ENCODE measurements at regions not wholly inside any gene's neighbourhood (a gene's known extent, or its start where the extent isn't known, plus 50 kb on each side); places are given as distances from the start of the nearest gene placed in this dataset.

DNA sequence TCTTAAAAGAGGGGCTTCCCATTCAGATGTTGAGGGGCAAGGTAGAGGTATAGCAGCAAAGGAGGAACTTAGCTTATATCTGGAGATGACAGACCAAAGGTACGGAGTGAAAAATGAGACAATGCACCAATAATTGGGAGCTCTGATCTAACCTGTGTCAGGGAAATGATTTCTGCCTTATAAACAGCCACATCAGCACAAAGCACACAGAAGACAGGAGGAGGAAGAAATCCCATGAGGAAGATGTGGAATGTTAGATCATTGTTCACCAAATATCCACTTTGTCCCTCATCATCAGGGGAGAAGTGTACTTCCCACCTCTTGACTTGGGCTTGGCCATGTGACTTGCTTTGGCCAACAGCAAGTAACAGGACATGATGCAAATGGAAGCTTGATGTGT, 93.7 kb upstream of the WSCD2 start:
- ChIA-PET POLR2A (no interaction called here), CTCF (no interaction called here)
- TF ChIP-seq, protein P1, sequence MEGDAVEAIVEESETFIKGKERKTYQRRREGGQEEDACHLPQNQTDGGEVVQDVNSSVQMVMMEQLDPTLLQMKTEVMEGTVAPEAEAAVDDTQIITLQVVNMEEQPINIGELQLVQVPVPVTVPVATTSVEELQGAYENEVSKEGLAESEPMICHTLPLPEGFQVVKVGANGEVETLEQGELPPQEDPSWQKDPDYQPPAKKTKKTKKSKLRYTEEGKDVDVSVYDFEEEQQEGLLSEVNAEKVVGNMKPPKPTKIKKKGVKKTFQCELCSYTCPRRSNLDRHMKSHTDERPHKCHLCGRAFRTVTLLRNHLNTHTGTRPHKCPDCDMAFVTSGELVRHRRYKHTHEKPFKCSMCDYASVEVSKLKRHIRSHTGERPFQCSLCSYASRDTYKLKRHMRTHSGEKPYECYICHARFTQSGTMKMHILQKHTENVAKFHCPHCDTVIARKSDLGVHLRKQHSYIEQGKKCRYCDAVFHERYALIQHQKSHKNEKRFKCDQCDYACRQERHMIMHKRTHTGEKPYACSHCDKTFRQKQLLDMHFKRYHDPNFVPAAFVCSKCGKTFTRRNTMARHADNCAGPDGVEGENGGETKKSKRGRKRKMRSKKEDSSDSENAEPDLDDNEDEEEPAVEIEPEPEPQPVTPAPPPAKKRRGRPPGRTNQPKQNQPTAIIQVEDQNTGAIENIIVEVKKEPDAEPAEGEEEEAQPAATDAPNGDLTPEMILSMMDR (IDR thresholded peaks at IDR 0.05; ENCODE audit: low read depth, low read length) = no peak
- no peak for DNase-seq (ENCODE audit: low read depth, low spot score)
- no peak overlapping the region for H3K27ac ChIP-seq (ENCODE audit: low read depth, low read length)
- H3K27me3 ChIP-seq (ENCODE audit: control insufficient read depth, insufficient read depth, low read length) = no peaks in the 10 kb centered on the region
- H3K9me3 ChIP-seq (ENCODE audit: control insufficient read depth, insufficient read depth, low read length) = no peaks in the 10 kb centered on the region
- H3K4me3 ChIP-seq (ENCODE audit: low read depth, low read length) = no peak overlapping the region

DNA sequence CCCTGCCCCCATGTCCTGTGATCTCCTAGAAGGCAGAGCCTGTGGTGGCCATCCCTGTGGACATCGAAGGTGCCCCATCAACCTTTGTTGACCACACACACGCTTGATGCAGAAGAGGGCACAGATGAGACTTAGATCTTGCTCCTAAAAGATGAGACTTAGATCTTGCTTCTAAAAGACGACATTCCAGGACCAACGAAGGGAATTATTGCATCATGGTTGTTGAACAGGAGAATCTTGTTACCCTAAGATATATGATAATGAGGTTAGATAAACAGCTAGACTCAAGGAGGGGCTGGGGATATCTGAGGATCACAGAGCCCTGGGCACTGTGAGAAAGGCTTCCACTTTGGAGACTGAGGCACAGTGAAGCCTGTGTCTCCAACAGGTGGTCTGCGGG, 91.1 kb upstream of the WSCD2 start:
- no peak for DNase-seq (ENCODE audit: low read depth, low spot score)
- Histone ChIP-seq H3K27me3 (ENCODE audit: control insufficient read depth, insufficient read depth, low read length) (no peaks in the 10 kb centered on the region), H3K9me3 (ENCODE audit: control insufficient read depth, insufficient read depth, low read length) (no peaks in the 10 kb centered on the region), H3K27ac (ENCODE audit: low read depth, low read length) (no peak overlapping the region), H3K4me3 (ENCODE audit: low read depth, low read length) (no peak overlapping the region)
- ChIA-PET POLR2A (no interaction called here), CTCF (no interaction called here)
- TF ChIP-seq, protein P1 (IDR thresholded peaks at IDR 0.05; ENCODE audit: low read depth, low read length) = no peak

DNA sequence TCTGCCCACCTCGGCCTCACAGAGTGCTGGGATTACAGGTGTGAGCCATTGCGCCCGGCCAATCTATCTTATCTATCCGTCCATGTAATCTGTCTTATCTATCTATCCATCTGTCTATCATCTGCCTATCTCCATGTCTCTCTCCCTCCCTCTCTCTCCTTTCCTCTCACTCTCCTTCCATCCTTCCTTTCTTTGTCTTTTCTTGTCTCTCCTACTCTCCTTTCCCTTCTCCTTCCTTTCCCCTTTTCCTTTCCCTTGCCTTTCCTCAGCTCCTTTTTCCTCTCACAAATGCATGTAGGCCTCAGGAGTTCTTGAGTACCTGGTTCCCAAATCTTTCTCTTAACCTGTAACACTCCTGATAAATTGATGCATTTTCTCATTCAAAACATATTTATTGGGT, 89.3 kb upstream of the WSCD2 start:
- Histone ChIP-seq H3K27me3 (ENCODE audit: control insufficient read depth, insufficient read depth, low read length) (no peaks in the 10 kb centered on the region), H3K9me3 (ENCODE audit: control insufficient read depth, insufficient read depth, low read length) (no peaks in the 10 kb centered on the region), H3K4me3 (ENCODE audit: low read depth, low read length) (no peak overlapping the region), H3K27ac (ENCODE audit: low read depth, low read length) (no peak overlapping the region)
- DNase-seq (ENCODE audit: low read depth, low spot score) = no peak
- CTCF ChIA-PET = no interaction called here
- TF ChIP-seq, protein P1 (IDR thresholded peaks at IDR 0.05; ENCODE audit: low read depth, low read length) = no peak
- POLR2A ChIA-PET = no interaction called here

DNA sequence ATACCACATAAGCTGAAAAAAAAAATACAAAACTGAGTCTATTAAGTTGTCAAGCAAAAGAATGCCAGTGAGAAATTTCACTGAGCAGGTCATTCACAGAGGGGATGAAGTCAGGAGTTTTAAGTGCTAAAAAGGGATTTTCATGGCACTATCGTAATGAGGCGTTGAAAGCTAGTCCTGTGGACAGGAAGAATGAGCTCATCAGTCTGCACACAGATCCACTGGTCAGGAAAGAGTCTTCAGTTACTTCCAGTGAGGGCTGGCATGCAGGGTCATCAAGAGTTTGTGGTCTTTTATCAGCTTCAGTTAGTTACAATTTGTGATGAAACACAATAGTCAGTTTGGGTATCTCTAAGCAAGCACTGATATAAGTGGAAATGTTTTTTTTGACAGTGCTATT, 88.1 kb upstream of the WSCD2 start:
- Histone ChIP-seq H3K9me3 (ENCODE audit: control insufficient read depth, insufficient read depth, low read length) (no peaks in the 10 kb centered on the region), H3K4me3 (ENCODE audit: low read depth, low read length) (no peak overlapping the region), H3K27me3 (ENCODE audit: control insufficient read depth, insufficient read depth, low read length) (no peaks in the 10 kb centered on the region), H3K27ac (ENCODE audit: low read depth, low read length) (no peak overlapping the region)
- TF ChIP-seq, protein P1 (IDR thresholded peaks at IDR 0.05; ENCODE audit: low read depth, low read length) = no peak
- DNase-seq (ENCODE audit: low read depth, low spot score) = no peak
- CTCF ChIA-PET = no interaction called here
- POLR2A ChIA-PET = no interaction called here

DNA sequence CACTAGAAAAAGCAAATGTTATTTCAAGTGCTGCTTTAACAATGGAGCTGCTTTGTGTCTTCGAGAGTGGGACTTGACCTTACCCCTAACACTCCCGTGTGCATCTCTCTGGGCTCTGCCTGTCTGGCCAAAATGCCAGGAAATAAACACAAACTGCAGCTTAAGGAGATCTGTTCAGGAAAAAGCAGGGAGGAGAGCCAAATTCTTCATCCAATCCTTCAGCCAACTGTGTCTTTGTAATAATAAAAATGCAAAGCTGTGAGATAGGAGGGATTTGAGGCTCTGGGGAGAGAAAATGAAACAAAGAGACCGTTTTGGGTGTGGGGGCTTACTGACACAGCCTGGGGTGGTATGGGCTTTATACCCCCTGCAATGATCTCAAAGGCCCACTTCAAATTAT, 85.8 kb upstream of the WSCD2 start:
- H3K4me3 ChIP-seq (ENCODE audit: low read depth, low read length) = no peak overlapping the region
- CTCF ChIA-PET = no interaction called here
- H3K27ac ChIP-seq (ENCODE audit: low read depth, low read length) = no peak overlapping the region
- TF ChIP-seq, protein P1 (IDR thresholded peaks at IDR 0.05; ENCODE audit: low read depth, low read length) = no peak
- DNase-seq (ENCODE audit: low read depth, low spot score) = no peak
- POLR2A ChIA-PET = no interaction called here
- no peaks in the 10 kb centered on the region for H3K9me3 ChIP-seq (ENCODE audit: control insufficient read depth, insufficient read depth, low read length)
- H3K27me3 ChIP-seq (ENCODE audit: control insufficient read depth, insufficient read depth, low read length) = no peaks in the 10 kb centered on the region

Measured in AG04450 (cell line).